ENCODE measurements at regions not wholly inside any gene's neighbourhood (a gene's known extent, or its start where the extent isn't known, plus 50 kb on each side); places are given as distances from the start of the nearest gene placed in this dataset.

GRCh38 chr7:19623676-19624075 is 85.2 kb downstream of the POLR1F start:
- TF ChIP-seq CTCF (IDR thresholded peaks at IDR 0.05; ENCODE audit: low read depth, low read length, poor library complexity, severe bottlenecking) (no peak), EZH2phosphoT487 (IDR thresholded peaks at IDR 0.05; ENCODE audit: borderline replicate concordance, low read length) (no peak)

Data from DOHH2 (cell line).